ENCODE measurements at regions not wholly inside any gene's neighbourhood (a gene's known extent, or its start where the extent isn't known, plus 50 kb on each side); places are given as distances from the start of the nearest gene placed in this dataset.

DNA sequence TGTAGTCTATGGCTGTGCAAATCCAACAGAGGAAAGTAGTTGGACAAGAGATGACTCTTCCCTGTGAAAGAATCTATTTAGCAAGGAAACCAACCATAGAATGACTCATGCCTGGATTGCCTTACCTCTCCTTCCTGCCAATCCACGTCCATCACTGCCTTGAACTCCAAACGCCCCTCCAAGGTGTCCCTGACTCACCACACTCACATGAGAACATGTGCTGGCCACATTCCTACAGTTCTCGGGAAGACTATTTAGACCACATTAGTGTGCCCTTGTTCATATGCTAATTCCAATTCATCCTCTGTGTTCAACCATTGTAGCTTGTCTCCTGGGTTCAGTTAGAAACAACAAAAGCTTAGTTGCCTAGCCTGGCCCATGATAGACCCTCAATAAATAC lies 157.3 kb downstream of the SLC30A10 start:
- no peak for TF ChIP-seq EZH2phosphoT487 (IDR thresholded peaks at IDR 0.05; ENCODE audit: low read length)
- TF ChIP-seq, protein P1, sequence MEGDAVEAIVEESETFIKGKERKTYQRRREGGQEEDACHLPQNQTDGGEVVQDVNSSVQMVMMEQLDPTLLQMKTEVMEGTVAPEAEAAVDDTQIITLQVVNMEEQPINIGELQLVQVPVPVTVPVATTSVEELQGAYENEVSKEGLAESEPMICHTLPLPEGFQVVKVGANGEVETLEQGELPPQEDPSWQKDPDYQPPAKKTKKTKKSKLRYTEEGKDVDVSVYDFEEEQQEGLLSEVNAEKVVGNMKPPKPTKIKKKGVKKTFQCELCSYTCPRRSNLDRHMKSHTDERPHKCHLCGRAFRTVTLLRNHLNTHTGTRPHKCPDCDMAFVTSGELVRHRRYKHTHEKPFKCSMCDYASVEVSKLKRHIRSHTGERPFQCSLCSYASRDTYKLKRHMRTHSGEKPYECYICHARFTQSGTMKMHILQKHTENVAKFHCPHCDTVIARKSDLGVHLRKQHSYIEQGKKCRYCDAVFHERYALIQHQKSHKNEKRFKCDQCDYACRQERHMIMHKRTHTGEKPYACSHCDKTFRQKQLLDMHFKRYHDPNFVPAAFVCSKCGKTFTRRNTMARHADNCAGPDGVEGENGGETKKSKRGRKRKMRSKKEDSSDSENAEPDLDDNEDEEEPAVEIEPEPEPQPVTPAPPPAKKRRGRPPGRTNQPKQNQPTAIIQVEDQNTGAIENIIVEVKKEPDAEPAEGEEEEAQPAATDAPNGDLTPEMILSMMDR (IDR thresholded peaks at IDR 0.05; ENCODE audit: low read length): no peak
- TF ChIP-seq EZH2 (optimal IDR thresholded peaks at IDR 0.05; ENCODE audit: low read depth, low read length): no peak
- no peaks in the 10 kb centered on the region for H4K20me1 ChIP-seq (ENCODE audit: insufficient read depth, low read length)
- H3F3A ChIP-seq (ENCODE audit: insufficient read depth, low read length): no peaks in the 10 kb centered on the region
- no peaks in the 10 kb centered on the region for H3K9me3 ChIP-seq (replicated peaks; ENCODE audit: insufficient read depth, low read length)
- no peak overlapping the region for H3K9ac ChIP-seq (ENCODE audit: low read length)
- H3K4me1 ChIP-seq (ENCODE audit: low read length): peaks cover 5% of the 10 kb centered on the region; the same call in 1 of the 2 replicates
- no peaks in the 10 kb centered on the region for H3K9me2 ChIP-seq (replicated peaks; ENCODE audit: insufficient read depth, low read length)
- H3K4me3 ChIP-seq (ENCODE audit: low read length): no peak overlapping the region
- H3K4me2 ChIP-seq (ENCODE audit: low read depth, low read length): no peak overlapping the region
- no peaks in the 10 kb centered on the region for H3K36me3 ChIP-seq (replicated peaks; ENCODE audit: insufficient read depth, low read length)
- H2AFZ ChIP-seq (ENCODE audit: low read length): no peak overlapping the region
- H3K27me3 ChIP-seq (replicated peaks; ENCODE audit: insufficient read depth, low read length): no peaks in the 10 kb centered on the region
- no peak overlapping the region for H3K27ac ChIP-seq (ENCODE audit: low read length)
- no peak for DNase-seq
- no peaks in the 10 kb centered on the region for H3K79me2 ChIP-seq (ENCODE audit: low read length)

DNA sequence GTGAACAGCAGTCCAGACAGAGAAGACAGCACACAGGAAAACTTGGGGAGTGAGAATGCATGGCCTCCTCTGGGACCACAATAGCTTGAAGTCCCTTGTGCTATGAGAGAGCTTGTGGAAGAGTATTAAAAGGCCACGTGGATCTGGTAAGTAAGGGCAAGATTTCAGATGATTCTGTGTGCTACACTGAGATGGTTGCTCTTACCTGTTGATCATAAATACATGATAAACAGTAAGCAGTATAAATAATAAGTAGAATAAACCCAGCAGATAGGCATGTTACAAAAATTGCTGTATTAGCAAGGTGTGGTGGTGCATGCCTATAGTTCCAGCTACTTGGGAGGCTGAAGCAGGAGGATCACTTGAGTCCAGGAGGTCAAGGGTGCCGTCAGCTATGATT lies 150.4 kb upstream of the ZC3H11B start:
- no peaks in the 10 kb centered on the region for H3K36me3 ChIP-seq (replicated peaks; ENCODE audit: insufficient read depth, low read length)
- no peaks in the 10 kb centered on the region for H3K9me2 ChIP-seq (replicated peaks; ENCODE audit: insufficient read depth, low read length)
- H4K20me1 ChIP-seq (ENCODE audit: insufficient read depth, low read length): no peaks in the 10 kb centered on the region
- H3K27ac ChIP-seq (ENCODE audit: low read length): no peak overlapping the region
- DNase-seq: no peak
- H3K79me2 ChIP-seq (ENCODE audit: low read length): no peaks in the 10 kb centered on the region
- no peaks in the 10 kb centered on the region for H3K4me1 ChIP-seq (ENCODE audit: low read length)
- no peak overlapping the region for H2AFZ ChIP-seq (ENCODE audit: low read length)
- H3K27me3 ChIP-seq (replicated peaks; ENCODE audit: insufficient read depth, low read length): no peaks in the 10 kb centered on the region
- TF ChIP-seq, protein P1 (IDR thresholded peaks at IDR 0.05; ENCODE audit: low read length): no peak
- TF ChIP-seq EZH2phosphoT487 (IDR thresholded peaks at IDR 0.05; ENCODE audit: low read length): no peak
- TF ChIP-seq EZH2 (optimal IDR thresholded peaks at IDR 0.05; ENCODE audit: low read depth, low read length): no peak
- no peaks in the 10 kb centered on the region for H3F3A ChIP-seq (ENCODE audit: insufficient read depth, low read length)
- H3K4me2 ChIP-seq (ENCODE audit: low read depth, low read length): no peak overlapping the region
- H3K4me3 ChIP-seq (ENCODE audit: low read length): no peak overlapping the region
- no peak overlapping the region for H3K9ac ChIP-seq (ENCODE audit: low read length)
- no peaks in the 10 kb centered on the region for H3K9me3 ChIP-seq (replicated peaks; ENCODE audit: insufficient read depth, low read length)

DNA sequence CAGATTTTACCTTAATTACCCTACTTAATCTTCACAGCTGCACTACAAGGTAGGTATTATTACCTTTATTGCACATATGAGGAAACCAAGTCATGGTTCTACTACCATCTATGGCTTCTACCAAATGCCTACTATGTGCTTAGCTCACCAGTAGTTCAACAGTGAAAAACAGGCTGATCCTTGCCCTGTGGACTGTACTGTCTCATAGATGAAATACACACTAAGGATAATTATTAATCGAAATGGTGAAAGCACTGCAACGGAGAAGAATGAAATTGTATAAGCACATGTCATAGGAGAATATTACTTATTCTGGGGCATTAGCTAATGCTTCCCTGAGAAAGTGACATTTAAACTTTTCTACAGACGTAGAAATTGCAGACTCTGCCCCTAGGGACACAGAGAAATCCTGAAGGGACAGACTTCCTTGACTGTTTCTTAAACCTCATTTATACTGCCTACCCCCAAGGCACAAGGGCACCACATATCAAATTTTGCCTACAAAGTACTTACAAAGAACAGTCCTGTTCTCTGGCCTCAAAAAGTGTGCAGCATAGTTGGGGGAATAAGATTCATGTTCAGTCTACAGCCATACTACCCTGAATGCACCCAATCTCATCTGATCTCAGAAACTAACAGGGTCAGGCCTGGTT lies 148.4 kb upstream of the ZC3H11B start:
- H3K4me1 ChIP-seq (ENCODE audit: low read length): no peaks in the 10 kb centered on the region
- no peak overlapping the region for H3K27ac ChIP-seq (ENCODE audit: low read length)
- no peak overlapping the region for H3K4me2 ChIP-seq (ENCODE audit: low read depth, low read length)
- no peaks in the 10 kb centered on the region for H3F3A ChIP-seq (ENCODE audit: insufficient read depth, low read length)
- H3K9ac ChIP-seq (ENCODE audit: low read length): no peak overlapping the region
- H3K4me3 ChIP-seq (ENCODE audit: low read length): no peak overlapping the region
- no peaks in the 10 kb centered on the region for H3K79me2 ChIP-seq (ENCODE audit: low read length)
- H3K9me2 ChIP-seq (replicated peaks; ENCODE audit: insufficient read depth, low read length): no peaks in the 10 kb centered on the region
- H3K9me3 ChIP-seq (replicated peaks; ENCODE audit: insufficient read depth, low read length): no peaks in the 10 kb centered on the region
- no peaks in the 10 kb centered on the region for H4K20me1 ChIP-seq (ENCODE audit: insufficient read depth, low read length)
- H3K27me3 ChIP-seq (replicated peaks; ENCODE audit: insufficient read depth, low read length): no peaks in the 10 kb centered on the region
- H3K36me3 ChIP-seq (replicated peaks; ENCODE audit: insufficient read depth, low read length): no peaks in the 10 kb centered on the region
- no peak for TF ChIP-seq EZH2 (optimal IDR thresholded peaks at IDR 0.05; ENCODE audit: low read depth, low read length)
- TF ChIP-seq, protein P1 (IDR thresholded peaks at IDR 0.05; ENCODE audit: low read length): no peak
- TF ChIP-seq EZH2phosphoT487 (IDR thresholded peaks at IDR 0.05; ENCODE audit: low read length): no peak
- no peak overlapping the region for H2AFZ ChIP-seq (ENCODE audit: low read length)
- no peak for DNase-seq

All from MM.1S (cell line).